ENCODE measurements at regions not wholly inside any gene's neighbourhood (a gene's known extent, or its start where the extent isn't known, plus 50 kb on each side); places are given as distances from the start of the nearest gene placed in this dataset.

- ChIA-PET CTCF (no interaction called here), POLR2A (no interaction called here)
Observed at GRCh38 chr2:196555726-196556125, 83.8 kb upstream of the CCDC150 start.

DNA sequence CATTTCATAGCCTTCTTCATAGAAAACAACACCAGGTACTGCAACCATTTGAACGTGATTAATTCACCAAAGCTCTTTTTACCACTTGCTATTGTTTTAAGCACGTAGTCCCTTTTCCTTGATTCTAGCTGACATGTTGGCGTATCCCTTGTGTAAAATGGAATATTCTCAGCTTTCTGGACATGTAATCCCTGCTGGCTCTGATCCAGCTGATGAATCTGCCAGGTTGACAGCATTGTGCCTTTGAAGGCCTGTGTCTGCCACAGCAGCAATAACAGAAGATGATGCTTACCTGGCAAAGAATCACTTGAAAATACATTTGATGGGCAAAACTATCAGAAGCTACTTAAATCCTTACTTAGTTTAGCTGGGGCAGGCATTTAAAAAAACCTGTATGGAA is 81.0 kb upstream of the CCDC150 start:
- CTCF ChIA-PET, result interaction anchor here (0.5 kb wide), 1 partner anchor 17 kb away, joined by 3 read pairs; no protein-coding TSS in a partner anchor
- Histone ChIP-seq H3K79me2 (ENCODE audit: control insufficient read depth, insufficient read depth, low read length) (no peaks in the 10 kb centered on the region), H3K4me2 (replicated peaks; ENCODE audit: low read depth, low read length, poor library complexity, severe bottlenecking) (no peak overlapping the region), H4K20me1 (ENCODE audit: control insufficient read depth, insufficient read depth, low read length, poor library complexity, severe bottlenecking) (no peaks in the 10 kb centered on the region), H3K9me3 (ENCODE audit: control extremely low read depth in 1 of 3, control insufficient read depth in 2 of 3, insufficient read depth in 1 of 3, low read length in 2 of 3) (peaks cover 0 to 4% (median 0%) of the 10 kb centered on the region in 3 donors), H3K4me3 (ENCODE audit: control extremely low read depth in 1 of 5, extremely low read depth in 1 of 5, insufficient read depth in 1 of 5, low read depth in 2 of 5, low read length in 4 of 5) (no peak overlapping the region), H3K27ac (ENCODE audit: low read length in 2 of 2) (no peak overlapping the region), H3K36me3 (replicated peaks in 1 of 2; ENCODE audit: control extremely low read depth in 1 of 2, control insufficient read depth in 1 of 2, extremely low read depth in 1 of 2, insufficient read depth in 2 of 2, low read length in 1 of 2) (no peaks in the 10 kb centered on the region), H3K27me3 (replicated peaks in 1 of 4; ENCODE audit: control extremely low read depth in 1 of 4, control insufficient read depth in 3 of 4, insufficient read depth in 4 of 4, low read length in 3 of 4) (no peaks in the 10 kb centered on the region), H3K4me1 (ENCODE audit: control insufficient read depth in 2 of 2, insufficient read depth in 2 of 2, low read length in 2 of 2) (no peaks in the 10 kb centered on the region), H2AFZ (ENCODE audit: insufficient read depth, low read depth, low read length, poor library complexity, severe bottlenecking) (no peak overlapping the region), H3K9ac (ENCODE audit: low read length) (no peak overlapping the region)
- no peaks in the 10 kb centered on the region for H3K4me1 Mint-ChIP-seq
- POLR2A ChIA-PET, result no interaction called here
- 91% methylated on average over 1 of the region's 3 CpGs for WGBS (ENCODE audit: insufficient coverage)
- intact Hi-C loops (cut with micrococcal nuclease), result no loop called here
- TF ChIP-seq, protein P1, sequence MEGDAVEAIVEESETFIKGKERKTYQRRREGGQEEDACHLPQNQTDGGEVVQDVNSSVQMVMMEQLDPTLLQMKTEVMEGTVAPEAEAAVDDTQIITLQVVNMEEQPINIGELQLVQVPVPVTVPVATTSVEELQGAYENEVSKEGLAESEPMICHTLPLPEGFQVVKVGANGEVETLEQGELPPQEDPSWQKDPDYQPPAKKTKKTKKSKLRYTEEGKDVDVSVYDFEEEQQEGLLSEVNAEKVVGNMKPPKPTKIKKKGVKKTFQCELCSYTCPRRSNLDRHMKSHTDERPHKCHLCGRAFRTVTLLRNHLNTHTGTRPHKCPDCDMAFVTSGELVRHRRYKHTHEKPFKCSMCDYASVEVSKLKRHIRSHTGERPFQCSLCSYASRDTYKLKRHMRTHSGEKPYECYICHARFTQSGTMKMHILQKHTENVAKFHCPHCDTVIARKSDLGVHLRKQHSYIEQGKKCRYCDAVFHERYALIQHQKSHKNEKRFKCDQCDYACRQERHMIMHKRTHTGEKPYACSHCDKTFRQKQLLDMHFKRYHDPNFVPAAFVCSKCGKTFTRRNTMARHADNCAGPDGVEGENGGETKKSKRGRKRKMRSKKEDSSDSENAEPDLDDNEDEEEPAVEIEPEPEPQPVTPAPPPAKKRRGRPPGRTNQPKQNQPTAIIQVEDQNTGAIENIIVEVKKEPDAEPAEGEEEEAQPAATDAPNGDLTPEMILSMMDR (IDR thresholded peaks at IDR 0.05), result no peak
- no peak for TF ChIP-seq EZH2 (IDR thresholded peaks at IDR 0.05; ENCODE audit: borderline replicate concordance, insufficient read depth, low read depth, low read length, poor library complexity, severe bottlenecking)
- ATAC-seq (ENCODE audit: low read depth) (no peak), DNase-seq (no peak)
- no peaks in the 10 kb centered on the region for H3K27me3 Mint-ChIP-seq
- no peak overlapping the region for H3K4me3 Mint-ChIP-seq
- no peak overlapping the region for H3K27ac Mint-ChIP-seq
- no peaks in the 10 kb centered on the region for H3K9me3 Mint-ChIP-seq (ENCODE audit: insufficient read depth)

More at GRCh38 chr2:196555726-196556125, 83.8 kb upstream of the CCDC150 start:
- DNase-seq (no peak), ATAC-seq (ENCODE audit: low read depth) (no peak)
- Histone ChIP-seq H4K20me1 (ENCODE audit: control insufficient read depth, insufficient read depth, low read length, poor library complexity, severe bottlenecking) (no peaks in the 10 kb centered on the region), H3K9ac (ENCODE audit: low read length) (no peak overlapping the region), H3K27ac (ENCODE audit: low read length in 2 of 2) (no peak overlapping the region), H2AFZ (ENCODE audit: insufficient read depth, low read depth, low read length, poor library complexity, severe bottlenecking) (no peak overlapping the region), H3K4me2 (replicated peaks; ENCODE audit: low read depth, low read length, poor library complexity, severe bottlenecking) (no peak overlapping the region), H3K79me2 (ENCODE audit: control insufficient read depth, insufficient read depth, low read length) (no peaks in the 10 kb centered on the region), H3K4me3 (ENCODE audit: control extremely low read depth in 1 of 5, extremely low read depth in 1 of 5, insufficient read depth in 1 of 5, low read depth in 2 of 5, low read length in 4 of 5) (no peak overlapping the region), H3K36me3 (replicated peaks in 1 of 2; ENCODE audit: control extremely low read depth in 1 of 2, control insufficient read depth in 1 of 2, extremely low read depth in 1 of 2, insufficient read depth in 2 of 2, low read length in 1 of 2) (no peaks in the 10 kb centered on the region), H3K27me3 (replicated peaks in 1 of 4; ENCODE audit: control extremely low read depth in 1 of 4, control insufficient read depth in 3 of 4, insufficient read depth in 4 of 4, low read length in 3 of 4) (peaks cover 0 to 7% (median 0%) of the 10 kb centered on the region in 4 experiments), H3K9me3 (ENCODE audit: control extremely low read depth in 1 of 3, control insufficient read depth in 2 of 3, insufficient read depth in 1 of 3, low read length in 2 of 3) (peaks cover 0 to 4% (median 0%) of the 10 kb centered on the region in 3 donors), H3K4me1 (ENCODE audit: control insufficient read depth in 2 of 2, insufficient read depth in 2 of 2, low read length in 2 of 2) (no peaks in the 10 kb centered on the region)
- no peak overlapping the region for H3K4me3 Mint-ChIP-seq
- TF ChIP-seq, protein P1 (IDR thresholded peaks at IDR 0.05), result no peak
- no peak for TF ChIP-seq EZH2 (IDR thresholded peaks at IDR 0.05; ENCODE audit: borderline replicate concordance, insufficient read depth, low read depth, low read length, poor library complexity, severe bottlenecking)
- intact Hi-C loops (cut with micrococcal nuclease), result no loop called here
- H3K4me1 Mint-ChIP-seq, result no peaks in the 10 kb centered on the region
- H3K27ac Mint-ChIP-seq, result no peak overlapping the region
- WGBS (ENCODE audit: insufficient coverage), result 40% methylated on average over 1 of the region's 1 CpG
- no peaks in the 10 kb centered on the region for H3K9me3 Mint-ChIP-seq (ENCODE audit: insufficient read depth)
- peaks cover 6% of the 10 kb centered on the region for H3K27me3 Mint-ChIP-seq
